ENCODE measurements at regions not wholly inside any gene's neighbourhood (a gene's known extent, or its start where the extent isn't known, plus 50 kb on each side); places are given as distances from the start of the nearest gene placed in this dataset.
A peak's percentile ranks its signal among the peaks of the same experiment; 100 is the strongest.
"Not testable (repeated sequence)": the region's sequence is repeated elsewhere in the genome, so short reads cannot be mapped to it uniquely, and the experiment has no call there.

GRCh38 chr1:165147799-165148198 lies 208.7 kb downstream of the LMX1A start:
- DNase-seq: no peak

- peak; percentile 20 to 22 for DNase-seq
Observed at GRCh38 chr1:165144757-165145397, 211.6 kb downstream of the LMX1A start.

- peak; percentile 7 to 22 for DNase-seq
Observed at GRCh38 chr1:165143437-165144065, 213.0 kb downstream of the LMX1A start.

- no peak for DNase-seq
Observed at GRCh38 chr1:165138960-165139359, 217.6 kb downstream of the LMX1A start.

GRCh38 chr1:165137551-165138316 lies 218.8 kb downstream of the LMX1A start:
- DNase-seq: no peak

GRCh38 chr1:165134431-165134830 lies 222.1 kb downstream of the LMX1A start:
- DNase-seq: no peak

- peak; percentile 29 to 45 for DNase-seq
Observed at GRCh38 chr1:165129568-165130164, 226.8 kb downstream of the LMX1A start.

GRCh38 chr1:165124772-165125171 lies 231.7 kb downstream of the LMX1A start:
- no peak for DNase-seq

- DNase-seq: no peak
Observed at GRCh38 chr1:165119086-165119485, 237.4 kb downstream of the LMX1A start.

- DNase-seq: no peak
Observed at GRCh38 chr1:165117482-165117881, 239.0 kb downstream of the LMX1A start.

GRCh38 chr1:165116732-165117131 lies 239.8 kb downstream of the LMX1A start:
- no peak for DNase-seq

- no peak for DNase-seq
Observed at GRCh38 chr1:165116171-165116570, 240.3 kb downstream of the LMX1A start.

GRCh38 chr1:165114889-165115285 lies 241.6 kb downstream of the LMX1A start:
- DNase-seq: no peak

- peak; percentile 37 to 44 for DNase-seq
Observed at GRCh38 chr1:165114022-165114888, 242.3 kb downstream of the LMX1A start.

- no peak for DNase-seq
Observed at GRCh38 chr1:165112260-165112659, 244.3 kb downstream of the LMX1A start.

- no peak for DNase-seq
Observed at GRCh38 chr1:165109013-165109412, 247.5 kb downstream of the LMX1A start.

- DNase-seq: not testable (repeated sequence)
Observed at GRCh38 chr1:165092542-165093162, 263.9 kb downstream of the LMX1A start.

- DNase-seq: no peak
Observed at GRCh38 chr1:165080253-165080896, 276.1 kb downstream of the LMX1A start.

- no peak for DNase-seq
Observed at GRCh38 chr1:165078391-165078790, 278.1 kb downstream of the LMX1A start.

- DNase-seq: no peak
Observed at GRCh38 chr1:165075725-165076370, 280.7 kb downstream of the LMX1A start.

Measured in inflammatory macrophage (primary cell).